HepG2 (cell line): ENCODE measurements at regions not wholly inside any gene's neighbourhood (a gene's known extent, or its start where the extent isn't known, plus 50 kb on each side); places are given as distances from the start of the nearest gene placed in this dataset.

Experiments used
- ATAC-seq: fragments of 200-7000 bp; cut with Tn5 transposase; 3 replicates; pipeline ENCODE4 v1.9.1; 2020; ENCODE audit warnings: mild to moderate bottlenecking, moderate library complexity
- BruUV-seq: library from RNA; stranded (reverse); fragments of 400-500 nt; replicated peaks from 2 replicates; lab custom pipeline; 2021; lab: Mats Ljungman, UMichigan
- CTCF ChIA-PET: fragments of 300-600 bp; formaldehyde crosslinking; extraction: SDS; loops from one replicate; lab custom pipeline; 2021; ENCODE audit warnings: low total read pairs, inconsistent platforms, low intra/inter-chr PET ratio; lab: Yijun Ruan, JAX
- POLR2A ChIA-PET: fragments of 350-600 bp; sonication (Branson Sonifier 250); formaldehyde crosslinking; loops from one replicate; lab custom pipeline; 2020; ENCODE audit warnings: antibody characterized with exemption, inconsistent platforms; lab: Yijun Ruan, JAX
- DNase-seq: peaks from one replicate; pipeline ENCODE4 v3.0.0-alpha.2; 2015; ENCODE audit warnings: low spot score
- FAIRE-seq: peaks from 3 replicates; lab custom pipeline; 2011; peaks lifted over from hg19 to GRCh38; lab: Jason Lieb, UNC
- H2AFZ ChIP-seq: one replicate; pipeline ENCODE4 v1.6.1; 2011; ENCODE audit warnings: low read length, inconsistent platforms
- H3K27ac ChIP-seq: fragments of 300-600 bp; 3 replicates; pipeline ENCODE4 v1.8.0; 2011; ENCODE audit warnings: mixed run types, mild to moderate bottlenecking, mixed read lengths, low read length, inconsistent platforms; ENCODE audit not compliant: insufficient read depth; ENCODE audit errors: extremely low read length
- H3K27me3 ChIP-seq, 2 experiments: fragments of 200-600 bp in 1 of 2; 2 replicates in 1 of 2; 3 replicates in 1 of 2; pipeline versions ENCODE4 v1.6.0 to v1.8.0; 2011; ENCODE audit warnings: low read length in 2 of 2, mild to moderate bottlenecking in 2 of 2, moderate library complexity in 2 of 2, inconsistent platforms in 1 of 2; ENCODE audit not compliant: insufficient read depth in 2 of 2, control insufficient read depth in 1 of 2
- H3K36me3 ChIP-seq, 2 experiments: fragments of 200-600 bp in 1 of 2; replicated peaks in 1 of 2; 2 replicates in 1 of 2; 3 replicates in 1 of 2; pipeline versions ENCODE4 v1.5.1 to v1.8.0; 2011; ENCODE audit warnings: low read length in 2 of 2, inconsistent platforms in 1 of 2; ENCODE audit not compliant: insufficient read depth in 2 of 2, control insufficient read depth in 1 of 2
- H3K4me1 ChIP-seq: 2 replicates; pipeline ENCODE4 v1.5.1; 2012; ENCODE audit warnings: low read length, inconsistent platforms; ENCODE audit not compliant: insufficient read depth
- H3K4me2 ChIP-seq: 2 replicates; pipeline ENCODE4 v1.6.0; 2011; ENCODE audit warnings: low read depth, low read length, inconsistent platforms
- H3K4me3 ChIP-seq, 3 experiments: fragments of 200-600 bp in 1 of 3; sonication (generic), shearing (Covaris generic) in 1 of 3; replicated peaks in 1 of 3; 2 replicates each; pipeline ENCODE4 v1.5.1; 2011 to 2016; ENCODE audit warnings: low read length in 3 of 3, inconsistent platforms in 2 of 3, low read depth in 2 of 3, mild to moderate bottlenecking in 2 of 3, control low read depth in 1 of 3, mixed read lengths in 1 of 3; ENCODE audit not compliant: insufficient read depth in 1 of 3
- H3K79me2 ChIP-seq: one replicate; pipeline ENCODE4 v1.6.1; 2011; ENCODE audit warnings: low read length, inconsistent platforms; ENCODE audit not compliant: insufficient read depth
- H3K9ac ChIP-seq: 2 replicates; pipeline ENCODE4 v1.6.0; 2011; ENCODE audit warnings: mild to moderate bottlenecking, low read depth, low read length, inconsistent platforms; ENCODE audit not compliant: insufficient read depth
- H3K9me3 ChIP-seq: 2 replicates; pipeline ENCODE4 v1.5.1; 2012; ENCODE audit warnings: mild to moderate bottlenecking, low read length
- H4K20me1 ChIP-seq: 2 replicates; pipeline ENCODE4 v1.6.0; 2011; ENCODE audit warnings: inconsistent platforms, mild to moderate bottlenecking, low read length, moderate library complexity; ENCODE audit not compliant: insufficient read depth
- CBX1 ChIP-seq: IDR thresholded peaks from one replicate; pipeline ENCODE4 v1.6.1; 2016; ENCODE audit warnings: antibody characterized with exemption, low read depth
- CCAR2 ChIP-seq: fragments of 200-400 bp; formaldehyde crosslinking; optimal IDR thresholded peaks from 2 replicates; pipeline ENCODE3; 2018; ENCODE audit warnings: low read depth, mild to moderate bottlenecking, low read length, moderate library complexity
- CSRNP2 ChIP-seq: sonication (generic); formaldehyde crosslinking; conservative IDR thresholded peaks from 2 replicates; pipeline ENCODE4 v1.8.0; 2022; ENCODE audit warnings: low read depth, missing genetic modification reagents
- GFI1 ChIP-seq: sonication (generic); formaldehyde crosslinking; IDR thresholded peaks from 2 replicates; pipeline ENCODE4 v1.5.0; 2020; ENCODE audit warnings: missing genetic modification reagents, mild to moderate bottlenecking, borderline replicate concordance
- HNRNPLL ChIP-seq: fragments of 200-400 bp; formaldehyde crosslinking; IDR thresholded peaks from 2 replicates; pipeline ENCODE4 v1.6.1; 2017; ENCODE audit warnings: mild to moderate bottlenecking, low read depth, low read length; ENCODE audit not compliant: poor library complexity, severe bottlenecking
- KDM6A ChIP-seq: IDR thresholded peaks from 2 replicates; pipeline ENCODE4 v1.6.1; 2016; ENCODE audit warnings: low read depth
- MED8 ChIP-seq: sonication (generic); formaldehyde crosslinking; IDR thresholded peaks from 2 replicates; pipeline ENCODE4 v1.8.1; 2023; ENCODE audit warnings: mild to moderate bottlenecking, missing genetic modification reagents; ENCODE audit not compliant: insufficient replicate concordance
- NONO ChIP-seq, 2 experiments: fragments of 450-650 bp in 1 of 2; sonication (generic) in 1 of 2; formaldehyde crosslinking in 1 of 2; IDR thresholded peaks in 1 of 2; conservative IDR thresholded peaks in 1 of 2; 2 replicates each; pipeline versions ENCODE4 v1.6.1 to v1.8.0; 2017 to 2022; ENCODE audit warnings: mild to moderate bottlenecking in 1 of 2, missing genetic modification reagents in 1 of 2, moderate library complexity in 1 of 2
- PHF5A ChIP-seq: IDR thresholded peaks from one replicate; pipeline ENCODE4 v1.6.1; 2018; ENCODE audit warnings: low read depth, missing genetic modification reagents; ENCODE audit not compliant: unreplicated experiment
- TEF ChIP-seq: sonication (generic); formaldehyde crosslinking; IDR thresholded peaks from 2 replicates; pipeline ENCODE4 v1.5.0; 2020; ENCODE audit warnings: missing genetic modification reagents
- TOE1 ChIP-seq: sonication (generic); formaldehyde crosslinking; IDR thresholded peaks from 2 replicates; pipeline ENCODE4 v1.4.0; 2020; ENCODE audit warnings: mild to moderate bottlenecking, missing genetic modification reagents
- ZNF275 ChIP-seq: sonication (generic); formaldehyde crosslinking; IDR thresholded peaks from 2 replicates; pipeline ENCODE4 v1.8.0; 2022; ENCODE audit warnings: missing genetic modification reagents, mild to moderate bottlenecking, inconsistent platforms, borderline replicate concordance
- ZNF282 ChIP-seq: fragments of 450-650 bp; IDR thresholded peaks from 2 replicates; pipeline ENCODE4 v1.6.1; 2018; ENCODE audit not compliant: partially characterized antibody
- WGBS: methylation state at CpG from one replicate; pipeline ENCODE4 v1.1.6; 2017; ENCODE audit warnings: low lambda C conversion rate; 5-methylcytosine and 5-hydroxymethylcytosine counted together
- in situ Hi-C: cut with HindIII; loops from 2 replicates; pipeline ENCODE4 v1.10.0; 2017; ENCODE audit warnings: low pct_unique_long_range_greater_than_20kb; ENCODE audit not compliant: extremely low pct_ligation_motif_present
- intact Hi-C: fragments of 100-400 bp; cut with micrococcal nuclease; formaldehyde crosslinking; loops from one replicate; pipeline ENCODE4 v1.10.0; 2022; ENCODE audit not compliant: unreplicated experiment
- TF ChIP-seq, protein P1 (sequence below): sonication (generic); formaldehyde crosslinking; IDR thresholded peaks from 2 replicates; pipeline ENCODE4 v1.8.1; 2023; ENCODE audit warnings: mild to moderate bottlenecking, missing genetic modification reagents
- TF ChIP-seq, protein P2 (sequence below): IDR thresholded peaks from 2 replicates; pipeline ENCODE4 v1.6.1; 2016; ENCODE audit warnings: missing compliant biosample characterization, missing genetic modification reagents, borderline replicate concordance

DNA sequence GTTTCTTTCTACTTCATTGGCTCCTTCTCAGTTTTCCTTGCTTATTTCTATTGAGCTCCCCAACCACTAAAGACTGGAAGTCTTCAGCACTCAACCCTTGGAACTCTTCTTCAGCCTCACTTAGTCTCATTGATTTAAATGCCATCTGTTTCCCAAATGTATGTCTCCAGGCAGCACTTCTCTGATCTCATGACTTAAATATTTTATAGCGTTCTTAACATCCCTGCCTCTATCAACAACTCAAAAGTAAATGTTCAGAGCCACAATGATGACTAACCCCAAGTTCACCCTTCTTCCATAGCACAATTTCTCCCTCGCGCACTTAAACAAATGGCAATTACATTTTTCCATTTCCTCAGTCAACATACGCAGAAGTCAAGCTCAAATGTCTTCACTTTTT is 1393.3 kb downstream of the ARAP2 start:
- no peak overlapping the region for H3K4me2 ChIP-seq

More for the DNA sequence above, 1393.3 kb downstream of the ARAP2 start:
- H2AFZ ChIP-seq, result no peak overlapping the region
- intact Hi-C loops, result no loop called here
- ChIA-PET POLR2A (no interaction called here), CTCF (no interaction called here)
- no peaks in the 10 kb centered on the region for H3K27me3 ChIP-seq
- 46% methylated on average over 3 of the region's 4 CpGs for WGBS
- in situ Hi-C loops, result no loop called here
- H3K36me3 ChIP-seq, result no peaks in the 10 kb centered on the region
- no peak overlapping the region for H3K9ac ChIP-seq
- DNase-seq (no peak), FAIRE-seq (no peak), ATAC-seq (no peak)
- BruUV-seq, result no TSS peak
- H3K9me3 ChIP-seq, result no peaks in the 10 kb centered on the region
- no peaks in the 10 kb centered on the region for H4K20me1 ChIP-seq
- no peak overlapping the region for H3K27ac ChIP-seq
- H3K79me2 ChIP-seq, result no peaks in the 10 kb centered on the region
- no peak overlapping the region for H3K4me3 ChIP-seq
- TF ChIP-seq ZNF282 (no peak), CSRNP2 (no peak), HNRNPLL (no peak), GFI1 (no peak), PHF5A (no peak), CBX1 (no peak), TOE1 (CRISPR knock-in tag) (no peak), NONO (IDR thresholded peaks at IDR 0.05) (no peak), NONO (CRISPR knock-in tag; conservative IDR thresholded peaks at IDR 0.05) (no peak), KDM6A (no peak), ZNF275 (CRISPR knock-in tag) (no peak), TEF (CRISPR knock-in tag) (no peak), CCAR2 (no peak), MED8 (CRISPR knock-in tag) (no peak)
- TF ChIP-seq, protein P1, sequence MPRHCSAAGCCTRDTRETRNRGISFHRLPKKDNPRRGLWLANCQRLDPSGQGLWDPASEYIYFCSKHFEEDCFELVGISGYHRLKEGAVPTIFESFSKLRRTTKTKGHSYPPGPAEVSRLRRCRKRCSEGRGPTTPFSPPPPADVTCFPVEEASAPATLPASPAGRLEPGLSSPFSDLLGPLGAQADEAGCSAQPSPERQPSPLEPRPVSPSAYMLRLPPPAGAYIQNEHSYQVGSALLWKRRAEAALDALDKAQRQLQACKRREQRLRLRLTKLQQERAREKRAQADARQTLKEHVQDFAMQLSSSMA (CRISPR knock-in tag), result no peak
- TF ChIP-seq, protein P2, sequence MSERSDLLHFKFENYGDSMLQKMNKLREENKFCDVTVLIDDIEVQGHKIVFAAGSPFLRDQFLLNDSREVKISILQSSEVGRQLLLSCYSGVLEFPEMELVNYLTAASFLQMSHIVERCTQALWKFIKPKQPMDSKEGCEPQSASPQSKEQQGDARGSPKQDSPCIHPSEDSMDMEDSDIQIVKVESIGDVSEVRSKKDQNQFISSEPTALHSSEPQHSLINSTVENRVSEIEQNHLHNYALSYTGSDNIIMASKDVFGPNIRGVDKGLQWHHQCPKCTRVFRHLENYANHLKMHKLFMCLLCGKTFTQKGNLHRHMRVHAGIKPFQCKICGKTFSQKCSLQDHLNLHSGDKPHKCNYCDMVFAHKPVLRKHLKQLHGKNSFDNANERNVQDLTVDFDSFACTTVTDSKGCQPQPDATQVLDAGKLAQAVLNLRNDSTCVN (CRISPR knock-in tag), result no peak
- H3K4me1 ChIP-seq, result no peaks in the 10 kb centered on the region
